IMR-90 (cell line): ENCODE measurements at regions not wholly inside any gene's neighbourhood (a gene's known extent, or its start where the extent isn't known, plus 50 kb on each side); places are given as distances from the start of the nearest gene placed in this dataset.

Experiments used
- ATAC-seq: fragments of 200-7000 bp; cut with Tn5 transposase; 2 replicates; pipeline ENCODE4 v1.9.1; 2020; ENCODE audit warnings: low read depth, mild to moderate bottlenecking, moderate library complexity
- BruUV-seq: library from RNA; stranded (reverse); fragments of 400-500 nt; replicated peaks from 2 replicates; lab custom pipeline; 2021; lab: Mats Ljungman, UMichigan
- CTCF ChIA-PET: fragments of 300-600 bp; formaldehyde crosslinking; extraction: SDS; loops from one replicate; lab custom pipeline; 2021; ENCODE audit warnings: antibody characterized with exemption; lab: Yijun Ruan, JAX
- POLR2A ChIA-PET: fragments of 300-600 bp; sonication (Branson Sonifier 250); formaldehyde crosslinking; loops from one replicate; lab custom pipeline; 2022; ENCODE audit warnings: antibody characterized with exemption; ENCODE audit not compliant: unreplicated experiment; lab: Charles Lee
- DNase-seq: peaks from one replicate; pipeline ENCODE4 v3.0.0; 2013
- H2AFZ ChIP-seq: replicated peaks from 2 replicates; pipeline ENCODE3; 2013; ENCODE audit warnings: low read length, mild to moderate bottlenecking; ENCODE audit not compliant: poor library complexity
- H2AK5ac ChIP-seq: 2 replicates; pipeline ENCODE4 v1.6.1; 2013; ENCODE audit warnings: low read depth, low read length, inconsistent platforms
- H2AK9ac ChIP-seq: replicated peaks from 2 replicates; pipeline ENCODE3; 2013; ENCODE audit warnings: mild to moderate bottlenecking, low read depth, low read length, moderate library complexity; ENCODE audit not compliant: poor library complexity
- H2BK120ac ChIP-seq: 2 replicates; pipeline ENCODE4 v1.6.1; 2013; ENCODE audit warnings: low read depth, low read length, inconsistent platforms
- H2BK15ac ChIP-seq: 3 replicates; pipeline ENCODE4 v1.6.1; 2013; ENCODE audit warnings: low read depth, low read length, inconsistent platforms
- H2BK20ac ChIP-seq: 2 replicates; pipeline ENCODE4 v1.6.1; 2013; ENCODE audit warnings: low read depth, mild to moderate bottlenecking, inconsistent platforms, low read length, moderate library complexity
- H2BK5ac ChIP-seq: 2 replicates; pipeline ENCODE4 v1.6.1; 2013; ENCODE audit warnings: mild to moderate bottlenecking, low read depth, low read length, inconsistent platforms; ENCODE audit not compliant: poor library complexity, severe bottlenecking
- H3K14ac ChIP-seq: replicated peaks from 2 replicates; pipeline ENCODE4 v1.6.1; 2013; ENCODE audit warnings: low read depth, low read length, inconsistent platforms
- H3K18ac ChIP-seq: 2 replicates; pipeline ENCODE4 v1.6.1; 2013; ENCODE audit warnings: low read depth, low read length, control low read depth
- H3K23ac ChIP-seq: 2 replicates; pipeline ENCODE4 v1.6.1; 2013; ENCODE audit warnings: low read depth, low read length, inconsistent platforms
- H3K27ac ChIP-seq: 2 replicates; pipeline ENCODE4 v1.5.1; 2013; ENCODE audit warnings: mild to moderate bottlenecking, control low read depth, low read length; ENCODE audit not compliant: insufficient read depth
- H3K27me3 ChIP-seq: 2 replicates; pipeline ENCODE4 v1.6.1; 2013; ENCODE audit warnings: low read length; ENCODE audit not compliant: control insufficient read depth, insufficient read depth
- H3K36me3 ChIP-seq: 2 replicates; pipeline ENCODE4 v1.6.1; 2013; ENCODE audit warnings: low read length, mixed read lengths; ENCODE audit not compliant: control insufficient read depth, insufficient read depth
- H3K4ac ChIP-seq: 2 replicates; pipeline ENCODE4 v1.6.1; 2013; ENCODE audit warnings: low read depth, low read length, inconsistent platforms
- H3K4me1 ChIP-seq: 2 replicates; pipeline ENCODE4 v1.6.1; 2013; ENCODE audit warnings: low read length, mixed read lengths; ENCODE audit not compliant: control insufficient read depth, insufficient read depth
- H3K4me2 ChIP-seq: 2 replicates; pipeline ENCODE4 v1.6.1; 2013; ENCODE audit warnings: low read depth, mild to moderate bottlenecking, control low read depth, low read length, moderate library complexity
- H3K4me3 ChIP-seq: 2 replicates; pipeline ENCODE4 v1.5.1; 2013; ENCODE audit warnings: low read depth, mild to moderate bottlenecking, control low read depth, low read length, moderate library complexity; ENCODE audit not compliant: insufficient read depth
- H3K56ac ChIP-seq: 2 replicates; pipeline ENCODE4 v1.6.1; 2013; ENCODE audit warnings: low read length, inconsistent platforms; ENCODE audit not compliant: insufficient read depth; ENCODE audit errors: extremely low read depth
- H3K79me1 ChIP-seq, 2 experiments: 2 replicates each; pipeline ENCODE4 v1.6.1; 2013; ENCODE audit warnings: low read length in 2 of 2, inconsistent platforms in 1 of 2, low read depth in 1 of 2
- H3K9ac ChIP-seq: 2 replicates; pipeline ENCODE4 v1.6.1; 2013; ENCODE audit warnings: low read depth, low read length, control low read depth
- H3K9me1 ChIP-seq: 2 replicates; pipeline ENCODE4 v1.6.1; 2013; ENCODE audit warnings: low read length, inconsistent platforms; ENCODE audit not compliant: insufficient read depth
- H3K9me3 ChIP-seq: 2 replicates; pipeline ENCODE4 v1.6.1; 2013; ENCODE audit warnings: low read length; ENCODE audit not compliant: control insufficient read depth, insufficient read depth
- H4K20me1 ChIP-seq: 2 replicates; pipeline ENCODE4 v1.6.1; 2013; ENCODE audit warnings: low read length, inconsistent platforms; ENCODE audit not compliant: insufficient read depth
- H4K5ac ChIP-seq: 2 replicates; pipeline ENCODE4 v1.6.1; 2013; ENCODE audit warnings: mild to moderate bottlenecking, low read depth, low read length, control low read depth
- H4K8ac ChIP-seq, 2 experiments: 2 replicates each; pipeline ENCODE4 v1.6.1; 2013; ENCODE audit warnings: low read depth in 2 of 2, low read length in 2 of 2, control low read depth in 1 of 2, inconsistent platforms in 1 of 2
- H4K91ac ChIP-seq: 2 replicates; pipeline ENCODE4 v1.6.1; 2013; ENCODE audit warnings: low read depth, low read length, inconsistent platforms; ENCODE audit not compliant: insufficient read depth
- BHLHE40 ChIP-seq: fragments of 150-350 bp; IDR thresholded peaks from 2 replicates; pipeline ENCODE4 v1.6.1; 2016; ENCODE audit warnings: mild to moderate bottlenecking, low read depth, low read length
- CEBPB ChIP-seq: IDR thresholded peaks from 2 replicates; pipeline ENCODE4 v1.6.1; 2012; ENCODE audit warnings: low read depth, low read length, improper control_type of control experiment
- FOS ChIP-seq: fragments of 150-350 bp; IDR thresholded peaks from 2 replicates; pipeline ENCODE4 v1.6.1; 2016; ENCODE audit warnings: low read depth, low read length
- MAFK ChIP-seq: IDR thresholded peaks from 2 replicates; pipeline ENCODE4 v1.6.1; 2012; ENCODE audit warnings: low read depth, low read length, improper control_type of control experiment
- MAZ ChIP-seq: IDR thresholded peaks from 2 replicates; pipeline ENCODE4 v1.6.1; 2012; ENCODE audit warnings: low read depth, mild to moderate bottlenecking, low read length, improper control_type of control experiment, moderate library complexity, borderline replicate concordance
- MXI1 ChIP-seq: IDR thresholded peaks from 2 replicates; pipeline ENCODE4 v1.6.1; 2012; ENCODE audit warnings: low read depth, mild to moderate bottlenecking, low read length, moderate library complexity, borderline replicate concordance
- NFE2L2 ChIP-seq: fragments of 150-350 bp; IDR thresholded peaks from 2 replicates; pipeline ENCODE4 v1.6.1; 2016; ENCODE audit warnings: low read depth, mild to moderate bottlenecking, low read length
- RAD21 ChIP-seq: IDR thresholded peaks from 2 replicates; pipeline ENCODE4 v1.6.1; 2012; ENCODE audit warnings: low read length, improper control_type of control experiment
- RCOR1 ChIP-seq: IDR thresholded peaks from 2 replicates; pipeline ENCODE4 v1.6.1; 2012; ENCODE audit warnings: mild to moderate bottlenecking, low read length, improper control_type of control experiment; ENCODE audit not compliant: insufficient replicate concordance
- RFX5 ChIP-seq: IDR thresholded peaks from 2 replicates; pipeline ENCODE4 v1.8.0; 2012; ENCODE audit warnings: low read depth, mild to moderate bottlenecking, low read length, moderate library complexity
- SMC3 ChIP-seq: fragments of 150-350 bp; IDR thresholded peaks from 2 replicates; pipeline ENCODE4 v1.6.1; 2016; ENCODE audit warnings: low read depth, mild to moderate bottlenecking, antibody characterized with exemption, low read length, moderate library complexity
- dilution Hi-C: fragments of 300-500 bp; cut with HindIII; formaldehyde crosslinking; loops from one replicate; pipeline ENCODE4 v1.14.3; 2018; ENCODE audit warnings: low sequenced_read_pairs; ENCODE audit not compliant: unreplicated experiment
- in situ Hi-C: fragments of 300-500 bp; cut with MboI; formaldehyde crosslinking; loops from 3 replicates; pipeline ENCODE4 v1.14.3; 2019; ENCODE audit warnings: low sequenced_read_pairs, inconsistent platforms, mixed read lengths
- intact Hi-C: fragments of 100-400 bp; cut with micrococcal nuclease; formaldehyde crosslinking; loops from 2 replicates; pipeline ENCODE4 v1.10.0; 2022
- TF ChIP-seq, protein P1 (sequence below): fragments of 150-350 bp; IDR thresholded peaks from 2 replicates; pipeline ENCODE4 v1.6.1; 2016; ENCODE audit warnings: low read depth, mild to moderate bottlenecking, low read length, moderate library complexity, borderline replicate concordance
- TF ChIP-seq, protein P2 (sequence below): fragments of 150-350 bp; IDR thresholded peaks from 2 replicates; pipeline ENCODE4 v1.6.1; 2017; ENCODE audit warnings: mild to moderate bottlenecking, antibody characterized with exemption, low read length, low read depth
- TF ChIP-seq, protein P3 (sequence below): conservative IDR thresholded peaks from 2 replicates; pipeline ENCODE4 v1.5.1; 2012; ENCODE audit warnings: mild to moderate bottlenecking, low read depth, low read length, improper control_type of control experiment

DNA sequence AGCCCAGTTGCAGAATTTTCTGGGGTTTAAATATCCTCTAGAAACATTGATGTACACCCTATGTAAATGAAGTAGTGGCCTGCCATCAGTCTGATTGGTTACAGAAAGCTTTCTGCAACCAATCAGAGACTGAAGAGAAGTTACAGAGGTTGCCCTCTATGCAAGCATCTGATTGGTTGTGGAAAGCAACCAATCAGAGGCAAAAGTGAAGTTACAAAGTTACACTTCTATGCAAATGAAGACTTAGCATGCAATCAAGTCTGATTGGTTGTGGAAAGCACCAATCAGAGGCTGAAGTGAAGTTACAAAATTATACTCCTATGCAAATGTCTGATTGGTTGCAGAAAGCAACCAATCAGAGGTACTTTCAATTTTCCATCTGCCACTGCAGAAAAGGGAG is 51.9 kb upstream of the USP9X start:
- POLR2A ChIA-PET = no interaction called here

More for the DNA sequence above, 51.9 kb upstream of the USP9X start:
- CTCF ChIA-PET = no interaction called here
- no peak overlapping the region for H2BK15ac ChIP-seq
- H3K4me3 ChIP-seq = no peak overlapping the region
- no peak overlapping the region for H2AK9ac ChIP-seq
- no peak overlapping the region for H2BK20ac ChIP-seq
- H3K4me1 ChIP-seq = no peaks in the 10 kb centered on the region; the same call in 1 of the 2 replicates
- no peak overlapping the region for H3K14ac ChIP-seq
- no TSS peak for BruUV-seq
- H3K9ac ChIP-seq = no peak overlapping the region
- in situ Hi-C loops = no loop called here
- H3K18ac ChIP-seq = no peak overlapping the region
- H3K36me3 ChIP-seq = no peaks in the 10 kb centered on the region
- H3K9me1 ChIP-seq = no peaks in the 10 kb centered on the region
- H3K4me2 ChIP-seq = no peak overlapping the region
- H3K4ac ChIP-seq = no peak overlapping the region
- no peak overlapping the region for H2AK5ac ChIP-seq
- H4K91ac ChIP-seq = no peak overlapping the region
- H3K27me3 ChIP-seq = no peaks in the 10 kb centered on the region; the same call in none of the 2 replicates
- dilution Hi-C loops = no loop called here
- TF ChIP-seq, protein P1, sequence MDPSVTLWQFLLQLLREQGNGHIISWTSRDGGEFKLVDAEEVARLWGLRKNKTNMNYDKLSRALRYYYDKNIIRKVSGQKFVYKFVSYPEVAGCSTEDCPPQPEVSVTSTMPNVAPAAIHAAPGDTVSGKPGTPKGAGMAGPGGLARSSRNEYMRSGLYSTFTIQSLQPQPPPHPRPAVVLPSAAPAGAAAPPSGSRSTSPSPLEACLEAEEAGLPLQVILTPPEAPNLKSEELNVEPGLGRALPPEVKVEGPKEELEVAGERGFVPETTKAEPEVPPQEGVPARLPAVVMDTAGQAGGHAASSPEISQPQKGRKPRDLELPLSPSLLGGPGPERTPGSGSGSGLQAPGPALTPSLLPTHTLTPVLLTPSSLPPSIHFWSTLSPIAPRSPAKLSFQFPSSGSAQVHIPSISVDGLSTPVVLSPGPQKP = no peak
- TF ChIP-seq, protein P2, sequence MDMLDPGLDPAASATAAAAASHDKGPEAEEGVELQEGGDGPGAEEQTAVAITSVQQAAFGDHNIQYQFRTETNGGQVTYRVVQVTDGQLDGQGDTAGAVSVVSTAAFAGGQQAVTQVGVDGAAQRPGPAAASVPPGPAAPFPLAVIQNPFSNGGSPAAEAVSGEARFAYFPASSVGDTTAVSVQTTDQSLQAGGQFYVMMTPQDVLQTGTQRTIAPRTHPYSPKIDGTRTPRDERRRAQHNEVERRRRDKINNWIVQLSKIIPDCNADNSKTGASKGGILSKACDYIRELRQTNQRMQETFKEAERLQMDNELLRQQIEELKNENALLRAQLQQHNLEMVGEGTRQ = no peak
- TF ChIP-seq FOS (no peak), BHLHE40 (no peak), RCOR1 (no peak), RAD21 (no peak), MAFK (no peak), CEBPB (no peak), RFX5 (no peak), SMC3 (no peak), MXI1 (no peak), MAZ (no peak), NFE2L2 (no peak)
- TF ChIP-seq, protein P3, sequence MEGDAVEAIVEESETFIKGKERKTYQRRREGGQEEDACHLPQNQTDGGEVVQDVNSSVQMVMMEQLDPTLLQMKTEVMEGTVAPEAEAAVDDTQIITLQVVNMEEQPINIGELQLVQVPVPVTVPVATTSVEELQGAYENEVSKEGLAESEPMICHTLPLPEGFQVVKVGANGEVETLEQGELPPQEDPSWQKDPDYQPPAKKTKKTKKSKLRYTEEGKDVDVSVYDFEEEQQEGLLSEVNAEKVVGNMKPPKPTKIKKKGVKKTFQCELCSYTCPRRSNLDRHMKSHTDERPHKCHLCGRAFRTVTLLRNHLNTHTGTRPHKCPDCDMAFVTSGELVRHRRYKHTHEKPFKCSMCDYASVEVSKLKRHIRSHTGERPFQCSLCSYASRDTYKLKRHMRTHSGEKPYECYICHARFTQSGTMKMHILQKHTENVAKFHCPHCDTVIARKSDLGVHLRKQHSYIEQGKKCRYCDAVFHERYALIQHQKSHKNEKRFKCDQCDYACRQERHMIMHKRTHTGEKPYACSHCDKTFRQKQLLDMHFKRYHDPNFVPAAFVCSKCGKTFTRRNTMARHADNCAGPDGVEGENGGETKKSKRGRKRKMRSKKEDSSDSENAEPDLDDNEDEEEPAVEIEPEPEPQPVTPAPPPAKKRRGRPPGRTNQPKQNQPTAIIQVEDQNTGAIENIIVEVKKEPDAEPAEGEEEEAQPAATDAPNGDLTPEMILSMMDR = no peak
- no peak overlapping the region for H4K8ac ChIP-seq
- H3K27ac ChIP-seq = no peak overlapping the region
- no peak overlapping the region for H3K56ac ChIP-seq
- no peak for ATAC-seq
- H3K23ac ChIP-seq = no peak overlapping the region
- no peak overlapping the region for H2BK5ac ChIP-seq
- no peak for DNase-seq
- intact Hi-C loops = no loop called here
- no peak overlapping the region for H2AFZ ChIP-seq
- no peak overlapping the region for H2BK120ac ChIP-seq
- no peaks in the 10 kb centered on the region for H3K79me1 ChIP-seq
- no peaks in the 10 kb centered on the region for H4K20me1 ChIP-seq
- H3K9me3 ChIP-seq = no peaks in the 10 kb centered on the region
- H4K5ac ChIP-seq = no peak overlapping the region
